Mucosa of descending colon (tissue), 3 donors: ENCODE measurements at regions not wholly inside any gene's neighbourhood (a gene's known extent, or its start where the extent isn't known, plus 50 kb on each side); places are given as distances from the start of the nearest gene placed in this dataset.

Experiments used
- ATAC-seq: fragments of 200-7000 bp; cut with Tn5 transposase; one replicate; pipeline ENCODE4 v1.9.1; 2020; ENCODE audit warnings: mild to moderate bottlenecking, moderate library complexity
- DNase-seq, 3 donors: peaks; one replicate each; pipeline ENCODE4 v3.0.0-alpha.2; 2020
- H3K36me3 ChIP-seq: fragments of 200-600 bp; one replicate; pipeline ENCODE4 v1.8.0; 2021; ENCODE audit warnings: low read depth, mild to moderate bottlenecking
- H3K4me1 ChIP-seq: fragments of 200-600 bp; one replicate; pipeline ENCODE4 v1.8.0; 2021; ENCODE audit warnings: low read depth, mild to moderate bottlenecking
- H3K4me3 ChIP-seq: fragments of 200-600 bp; one replicate; pipeline ENCODE4 v1.8.0; 2021; ENCODE audit warnings: mild to moderate bottlenecking
- H3K9me3 ChIP-seq: fragments of 200-600 bp; one replicate; pipeline ENCODE4 v1.8.0; 2021; ENCODE audit warnings: mild to moderate bottlenecking
- CTCF ChIP-seq: fragments of 200-600 bp; IDR thresholded peaks from one replicate; pipeline ENCODE4 v1.8.0; 2022; ENCODE audit warnings: antibody characterized with exemption, mild to moderate bottlenecking
- intact Hi-C, 2 donors: fragments of 100-400 bp; cut with DNase I in 1 of 2; cut with micrococcal nuclease in 1 of 2; formaldehyde crosslinking; loops; one replicate each; pipeline versions ENCODE4 v1.11.0 to v1.11.1; 2022; cut with DNase I, micrococcal nuclease
- donor health status: DM: no; HTN: no; CAD: no; lungs with moderate emphysema.
- donor health status: DM: no; HTN: no; CAD: no.
- donor health status: DM: no; HTN: yes; CAD: no.

GRCh38 chr9:20216438-20216837 is 405.9 kb downstream of the MLLT3 start:
- Histone ChIP-seq H3K36me3 (no peaks in the 10 kb centered on the region), H3K9me3 (no peaks in the 10 kb centered on the region)

DNA sequence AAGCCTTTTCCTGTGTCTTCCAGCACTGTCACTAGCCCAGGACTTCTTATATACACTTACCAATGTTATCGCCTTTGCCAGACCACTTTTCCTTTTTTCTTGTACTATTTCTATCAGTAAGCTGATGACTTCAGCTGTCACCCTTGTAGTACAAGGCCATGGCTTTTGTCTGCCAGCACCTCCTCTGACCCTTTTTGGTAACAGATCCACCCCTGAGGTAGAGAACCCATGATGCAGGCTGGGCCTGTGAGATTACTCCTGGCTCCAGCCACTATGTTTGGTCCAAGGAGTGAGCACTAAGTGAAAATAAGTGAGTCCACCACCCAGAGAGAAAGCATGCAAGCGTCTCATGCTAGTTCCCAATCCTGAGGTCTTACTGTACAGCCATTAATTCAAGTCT is 406.7 kb downstream of the MLLT3 start:
- intact Hi-C loops = no loop called here
- ATAC-seq = no peak
- no peak for TF ChIP-seq CTCF

More at GRCh38 chr9:20216438-20216837, 405.9 kb downstream of the MLLT3 start:
- no peak for TF ChIP-seq CTCF
- H3K4me3 ChIP-seq = no peak overlapping the region
- H3K4me1 ChIP-seq = no peaks in the 10 kb centered on the region
- no peak for ATAC-seq
- DNase-seq = no peak
- intact Hi-C loops = no loop called here

DNA sequence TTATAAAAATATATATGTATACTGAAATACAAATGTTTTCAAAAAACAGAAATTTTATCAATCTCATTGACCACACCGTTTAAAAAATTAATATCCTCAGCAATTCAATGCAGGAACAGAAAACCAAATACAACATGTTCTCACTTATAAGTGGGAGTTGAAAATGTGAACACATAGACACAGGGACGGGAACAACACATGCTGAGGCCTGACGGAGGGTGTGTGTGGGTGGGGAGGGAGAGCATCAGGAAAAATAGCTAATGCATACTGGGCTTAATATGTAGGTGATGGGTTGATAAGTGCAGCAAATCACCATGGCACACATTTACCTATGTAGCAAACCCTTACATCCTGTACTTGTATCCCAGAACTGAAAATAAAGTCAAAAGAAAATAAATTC is 409.5 kb downstream of the MLLT3 start:
- DNase-seq (no peak), ATAC-seq (no peak)
- Histone ChIP-seq H3K4me3 (no peak overlapping the region), H3K9me3 (no peaks in the 10 kb centered on the region), H3K4me1 (no peaks in the 10 kb centered on the region), H3K36me3 (no peaks in the 10 kb centered on the region)
- intact Hi-C loops = no loop called here
- no peak for TF ChIP-seq CTCF

More for the DNA sequence above, 406.7 kb downstream of the MLLT3 start:
- DNase-seq = no peak
- Histone ChIP-seq H3K4me3 (no peak overlapping the region), H3K9me3 (no peaks in the 10 kb centered on the region), H3K36me3 (no peaks in the 10 kb centered on the region), H3K4me1 (no peaks in the 10 kb centered on the region)

DNA sequence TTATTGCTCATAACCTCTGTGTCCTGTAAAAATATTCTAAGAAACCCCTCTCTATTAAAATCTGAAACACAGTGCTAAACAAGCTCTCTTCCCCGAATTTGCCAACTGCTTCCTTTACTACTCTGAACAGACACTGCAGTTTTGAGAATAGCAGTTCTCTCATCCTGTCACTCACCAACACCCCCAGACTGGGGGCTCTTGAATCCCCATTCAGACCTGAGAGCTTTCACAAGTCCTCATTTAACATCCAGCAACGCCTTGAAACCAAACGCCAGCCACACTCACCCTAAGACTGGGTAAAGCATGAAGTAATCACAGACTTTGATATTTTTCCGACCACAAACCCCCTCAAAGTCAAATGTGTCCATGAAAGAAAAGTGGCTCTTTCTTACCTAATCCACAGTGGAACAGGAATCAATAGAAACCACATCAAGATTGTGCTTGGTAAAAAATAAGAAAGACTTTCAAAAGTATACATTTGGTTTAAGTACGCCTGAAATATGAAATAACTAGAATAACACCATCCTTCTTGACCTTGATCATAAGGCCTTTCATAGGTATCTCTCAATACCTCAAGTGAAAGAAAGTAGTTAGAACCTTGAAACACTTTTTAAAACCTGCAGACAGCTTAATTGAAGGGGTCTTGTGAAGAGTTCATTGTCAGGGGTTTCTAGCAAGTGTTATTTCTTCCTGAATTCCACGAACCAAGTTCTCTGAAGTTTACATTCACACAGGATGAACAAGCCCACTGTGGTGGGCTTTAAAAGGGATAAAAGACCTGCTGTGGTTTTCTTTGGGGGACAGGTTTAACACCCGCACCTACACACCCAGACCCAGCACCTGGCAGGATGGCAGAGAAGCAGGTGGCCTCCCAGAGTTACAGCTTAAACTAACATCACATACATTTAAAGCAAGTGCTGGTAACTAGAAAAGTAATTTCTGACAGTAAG is 412.6 kb downstream of the MLLT3 start:
- Histone ChIP-seq H3K4me1 (no peaks in the 10 kb centered on the region), H3K9me3 (no peaks in the 10 kb centered on the region), H3K36me3 (no peaks in the 10 kb centered on the region), H3K4me3 (no peak overlapping the region)
- ATAC-seq (no peak), DNase-seq (no peak)
- intact Hi-C loops = no loop called here
- TF ChIP-seq CTCF = no peak

DNA sequence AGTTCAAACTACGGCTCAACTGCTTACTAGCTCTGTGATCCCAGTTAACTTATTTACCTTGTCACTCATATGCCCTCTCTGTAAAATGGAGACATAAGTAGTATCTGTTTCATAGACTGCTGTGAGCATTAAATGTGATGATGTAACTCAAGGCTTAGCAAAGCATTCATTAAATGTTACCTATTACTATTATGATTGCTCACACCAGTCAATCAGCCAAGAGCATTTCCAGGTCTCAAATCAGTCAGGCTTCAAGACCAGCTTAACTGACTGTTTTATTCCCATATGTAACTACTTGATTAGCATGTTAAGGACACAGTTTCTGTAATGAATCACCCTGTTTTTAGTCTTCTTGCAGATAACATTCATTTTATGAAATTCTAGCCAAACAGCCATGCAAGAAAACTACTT is 413.3 kb downstream of the MLLT3 start:
- ATAC-seq = no peak
- no peak overlapping the region for H3K4me3 ChIP-seq

More for the DNA sequence above, 413.3 kb downstream of the MLLT3 start:
- no peak for TF ChIP-seq CTCF
- Histone ChIP-seq H3K36me3 (no peaks in the 10 kb centered on the region), H3K9me3 (no peaks in the 10 kb centered on the region), H3K4me1 (no peaks in the 10 kb centered on the region)
- no peak for DNase-seq
- intact Hi-C loops = no loop called here
